Colon (tissue), 2 donors: ENCODE measurements at regions not wholly inside any gene's neighbourhood (a gene's known extent, or its start where the extent isn't known, plus 50 kb on each side); places are given as distances from the start of the nearest gene placed in this dataset.
"Not testable (repeated sequence)": the region's sequence is repeated elsewhere in the genome, so short reads cannot be mapped to it uniquely, and the experiment has no call there.

Experiments
- FAIRE-seq: peaks from 2 replicates; lab custom pipeline; 2012; peaks lifted over from hg19 to GRCh38; lab: Jason Lieb, UNC
- donor health status: control.
- donor health status: control.

DNA sequence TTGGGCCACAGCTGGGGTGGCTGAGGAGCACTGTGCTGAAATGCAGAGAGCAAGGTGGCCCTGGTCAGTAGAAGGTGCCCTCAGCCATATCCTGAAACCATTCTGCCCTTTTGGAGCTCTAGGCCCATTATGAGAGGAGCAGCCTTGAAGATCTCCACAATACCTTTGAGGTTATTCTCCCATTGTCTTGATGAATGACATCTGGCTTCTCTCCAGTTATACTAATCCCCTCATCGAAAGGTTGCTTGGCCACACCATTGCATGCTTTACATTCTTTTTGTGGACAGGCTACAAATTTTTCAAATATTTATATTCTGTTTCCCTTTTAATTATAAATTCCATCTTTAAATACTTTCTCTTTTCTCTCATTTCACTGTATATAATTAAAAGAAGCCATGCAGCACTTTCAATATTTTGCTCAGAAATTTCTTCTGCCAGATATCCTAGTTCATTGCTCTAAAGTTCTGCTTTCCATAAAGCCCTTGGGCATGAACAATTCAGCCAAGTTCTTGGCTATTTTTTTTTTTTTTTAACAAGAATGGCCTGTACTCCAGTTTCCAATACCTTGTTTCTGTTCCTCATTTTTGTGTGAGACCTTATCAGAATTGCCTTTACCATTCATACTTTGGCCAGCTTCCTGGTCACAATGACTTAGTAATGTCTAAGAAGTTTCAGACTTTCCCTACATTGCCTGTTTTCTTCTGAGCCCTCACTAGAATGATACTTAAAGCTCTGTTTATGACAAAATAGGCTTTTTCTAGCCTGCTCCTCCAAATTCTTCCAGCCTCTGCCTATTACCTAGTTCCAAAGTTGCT lies 138.9 kb upstream of the SGO1 start:
- no peak for FAIRE-seq

- FAIRE-seq: no peak
Observed at GRCh38 chr3:20323307-20323927, 137.4 kb upstream of the SGO1 start.

GRCh38 chr3:20322085-20322484 lies 136.1 kb upstream of the SGO1 start:
- FAIRE-seq: no peak

DNA sequence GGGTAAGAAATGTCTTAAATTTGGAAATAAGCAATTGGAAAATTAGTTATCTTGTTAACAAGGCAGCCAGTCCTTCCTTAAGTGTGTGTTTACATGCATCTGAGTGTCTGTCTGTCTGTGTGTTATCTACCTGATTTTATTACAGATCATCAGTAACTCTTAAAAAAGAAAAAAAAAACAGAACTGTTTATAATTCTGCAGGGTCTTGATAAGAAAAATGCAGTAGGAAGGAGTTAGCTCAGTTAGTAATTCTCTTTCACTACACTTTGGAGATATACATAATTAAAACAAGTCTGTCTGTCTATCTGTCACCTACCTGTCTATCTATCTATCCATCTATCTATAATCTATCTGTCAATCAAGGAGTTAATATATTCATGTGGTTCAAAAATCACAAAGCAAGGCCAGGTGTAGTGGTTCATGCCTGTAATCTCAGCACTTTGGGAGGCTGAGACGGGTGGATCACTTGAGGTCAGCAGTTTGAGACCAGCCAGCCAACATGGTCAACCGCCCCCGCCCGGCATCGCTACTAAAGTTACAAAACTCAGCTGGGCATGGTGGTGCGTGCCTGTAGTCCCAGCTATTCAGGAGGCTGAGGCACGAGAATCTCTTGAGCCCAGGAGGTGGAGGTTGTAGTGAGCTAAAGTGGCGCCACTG lies 135.5 kb upstream of the SGO1 start:
- no peak for FAIRE-seq

GRCh38 chr3:20320489-20320888 lies 134.5 kb upstream of the SGO1 start:
- no peak for FAIRE-seq

DNA sequence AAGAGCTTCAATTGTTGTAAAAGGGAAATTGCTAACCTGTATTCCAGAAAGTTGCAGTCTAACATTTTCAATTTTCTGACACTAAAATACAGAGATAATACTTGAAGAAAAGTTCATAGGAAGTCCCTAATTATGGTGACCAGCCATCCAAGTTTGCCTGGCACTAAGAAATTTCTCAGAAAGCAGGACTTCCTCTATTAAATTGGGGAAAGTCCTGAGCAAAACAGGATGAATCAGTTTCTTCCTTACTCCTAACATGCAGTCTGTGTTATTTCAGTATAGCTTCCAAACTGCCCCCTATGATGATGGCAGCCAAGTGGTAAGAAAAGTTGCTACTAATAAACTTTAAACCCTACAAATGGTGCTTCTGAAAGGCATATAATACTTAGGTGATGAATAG lies 133.5 kb upstream of the SGO1 start:
- FAIRE-seq: no peak

DNA sequence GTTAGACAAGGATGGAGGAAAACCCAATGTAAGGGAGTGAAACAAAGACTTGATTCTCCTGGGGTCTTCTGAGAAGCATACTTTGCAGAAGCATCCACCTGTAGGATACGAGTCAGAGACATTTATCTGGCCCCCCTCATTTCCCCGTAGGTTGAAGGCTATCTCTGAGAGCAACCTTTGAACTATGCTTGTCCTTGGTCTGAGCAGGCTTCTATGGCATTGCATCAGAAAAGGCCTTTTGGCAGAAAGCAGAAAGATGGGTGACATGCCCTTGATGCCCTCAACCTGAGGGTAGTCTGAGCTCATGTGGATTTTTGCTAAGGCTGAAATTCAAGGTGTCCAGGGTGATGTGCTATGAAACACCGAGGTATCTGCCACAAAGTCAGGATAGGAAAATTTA lies 131.6 kb upstream of the SGO1 start:
- no peak for FAIRE-seq

- FAIRE-seq: no peak
Observed at GRCh38 chr3:20316238-20316637, 130.2 kb upstream of the SGO1 start.

DNA sequence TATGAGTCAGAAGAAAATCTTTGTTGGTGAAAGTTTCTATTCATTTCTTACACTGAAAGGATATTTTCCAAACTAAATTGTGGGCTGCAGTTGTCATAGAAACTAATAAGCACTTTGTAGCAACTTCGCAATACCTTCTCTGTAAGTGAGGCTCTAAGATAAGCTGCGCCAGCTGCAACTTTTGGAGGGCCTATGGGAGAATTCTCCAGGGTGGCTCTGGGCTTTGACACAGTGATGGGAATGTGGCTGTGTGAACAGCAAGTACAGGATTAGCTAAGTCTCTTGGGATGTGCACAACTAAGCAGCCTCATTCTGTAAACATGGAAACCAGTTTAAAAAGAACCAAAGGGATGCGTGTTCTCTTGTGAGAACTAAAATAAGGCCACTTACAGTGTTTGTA lies 124.6 kb upstream of the SGO1 start:
- FAIRE-seq: no peak

DNA sequence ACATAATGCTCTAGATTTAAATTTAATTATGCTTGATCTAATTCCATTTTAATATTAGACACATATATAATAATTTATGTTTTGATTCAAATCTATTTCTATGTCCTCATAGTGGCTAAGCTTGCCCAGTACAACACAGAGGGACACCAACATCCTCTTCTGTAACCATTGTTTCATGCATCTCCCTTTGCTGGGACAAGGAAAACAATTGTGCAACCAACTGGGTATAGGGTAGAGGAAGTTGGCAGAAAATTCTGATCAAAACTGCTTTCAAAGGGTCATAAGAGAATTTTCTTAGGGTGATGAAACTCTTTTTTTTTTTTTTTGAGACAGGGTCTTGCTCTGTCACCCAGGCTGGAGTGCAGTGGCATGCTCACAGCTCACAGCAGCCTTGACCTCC lies 121.4 kb upstream of the SGO1 start:
- no peak for FAIRE-seq

- FAIRE-seq: no peak
Observed at GRCh38 chr3:20305647-20306046, 119.6 kb upstream of the SGO1 start.

GRCh38 chr3:20302766-20303165 lies 116.8 kb upstream of the SGO1 start:
- no peak for FAIRE-seq

DNA sequence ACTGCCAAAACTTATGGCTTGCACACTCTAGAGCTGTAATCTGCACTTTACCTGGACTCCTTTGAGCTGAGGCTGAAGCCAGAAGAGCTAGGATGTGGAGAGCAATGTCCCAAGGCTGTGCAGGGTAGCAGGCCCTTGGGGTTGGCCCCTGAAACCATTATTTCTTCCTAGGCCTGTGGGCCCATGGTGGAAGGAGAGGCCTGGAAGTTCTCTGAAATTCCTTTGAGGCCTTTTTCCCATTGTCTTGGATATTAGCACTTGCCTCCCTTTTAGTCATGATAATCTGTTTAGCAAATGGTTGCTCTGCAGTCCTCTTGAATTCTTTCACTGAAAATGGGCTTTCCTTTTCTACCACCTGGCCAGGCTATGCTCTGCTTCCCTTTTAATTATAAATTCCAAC lies 102.0 kb upstream of the SGO1 start:
- no peak for FAIRE-seq

- FAIRE-seq: no peak
Observed at GRCh38 chr3:20280257-20280656, 94.3 kb upstream of the SGO1 start.

DNA sequence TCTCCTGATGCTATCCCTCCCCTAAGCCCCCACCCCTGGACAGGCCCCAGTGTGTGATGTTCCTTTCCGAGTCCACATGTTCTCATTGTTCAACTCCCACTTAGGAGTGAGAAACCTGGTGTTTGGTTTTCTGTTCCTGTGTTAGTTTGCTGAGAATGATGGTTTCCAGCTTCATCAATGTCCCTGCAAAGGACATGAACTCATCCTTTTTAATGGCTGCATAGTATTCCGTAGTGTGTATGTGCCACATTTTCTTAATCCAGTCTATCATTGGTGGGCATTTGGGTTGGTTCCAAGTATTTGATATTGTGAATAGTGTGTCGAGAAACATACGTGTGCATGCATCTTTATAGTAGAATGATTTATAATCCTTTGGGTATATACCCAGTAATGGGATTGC lies 80.0 kb upstream of the SGO1 start:
- not testable (repeated sequence) for FAIRE-seq

- FAIRE-seq: no peak
Observed at GRCh38 chr3:20264900-20265567, 79.0 kb upstream of the SGO1 start.

DNA sequence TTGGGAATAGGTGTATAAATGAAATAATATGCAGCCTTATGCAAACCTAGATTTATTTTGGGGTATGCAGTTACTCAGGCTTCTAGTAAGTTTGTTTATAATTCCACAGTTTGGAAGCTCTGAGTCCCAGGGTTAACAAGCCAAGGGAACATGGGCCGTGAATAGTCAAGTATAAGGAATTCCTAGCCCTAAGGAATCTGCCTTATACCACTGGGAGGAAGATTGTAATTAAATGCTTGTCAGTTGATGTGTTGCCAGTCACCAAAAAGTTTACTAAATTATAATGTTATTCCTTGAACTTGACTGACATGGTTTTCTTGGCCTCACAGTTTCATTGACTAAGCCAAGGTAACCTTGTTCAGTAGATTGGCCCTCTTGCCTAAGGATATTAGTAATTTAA lies 72.4 kb upstream of the SGO1 start:
- no peak for FAIRE-seq

GRCh38 chr3:20256144-20256543 lies 70.1 kb upstream of the SGO1 start:
- FAIRE-seq: no peak

DNA sequence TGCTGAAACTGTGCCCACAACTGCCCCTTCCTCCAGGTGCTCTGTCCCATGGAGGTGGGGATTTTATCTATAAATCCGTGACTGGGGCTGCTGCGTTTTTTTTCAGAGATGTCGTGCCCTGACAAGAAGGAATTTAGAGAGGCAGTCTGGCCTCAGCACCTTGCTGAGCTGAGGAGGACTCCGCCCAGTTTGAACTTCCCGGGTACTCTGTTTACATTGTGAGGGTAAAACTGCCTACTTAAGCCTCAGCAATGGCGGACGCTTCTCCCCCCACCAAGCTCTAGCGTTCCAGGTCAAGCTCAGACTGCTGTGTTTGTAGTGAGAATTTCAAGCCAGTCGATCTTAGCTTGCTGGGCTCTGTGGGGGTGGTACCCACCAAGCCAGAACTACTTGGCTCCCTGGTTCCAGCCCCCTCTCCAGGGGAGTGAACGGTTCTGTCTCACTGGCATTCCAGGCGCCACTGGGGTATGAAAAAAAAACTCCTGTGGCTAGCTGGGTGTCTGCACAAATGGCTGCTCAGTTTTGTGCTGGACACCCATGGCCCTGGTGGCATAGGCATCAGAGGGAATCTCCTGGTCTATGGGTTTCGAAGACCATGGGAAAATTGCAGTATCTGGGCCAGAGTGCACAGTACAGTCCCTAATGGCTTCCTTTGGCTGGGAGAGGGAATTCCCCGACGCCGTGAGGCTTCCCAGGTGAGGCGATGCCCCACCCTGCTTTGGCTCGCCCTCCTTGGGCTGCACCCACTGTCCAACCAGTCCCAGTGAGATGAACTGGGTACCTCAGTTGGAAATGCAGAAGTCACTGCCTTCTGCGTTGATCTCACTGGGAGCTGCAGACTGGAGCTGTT lies 68.5 kb upstream of the SGO1 start:
- FAIRE-seq: no peak

- FAIRE-seq: no peak
Observed at GRCh38 chr3:20250786-20251185, 64.8 kb upstream of the SGO1 start.

- FAIRE-seq: no peak
Observed at GRCh38 chr3:20250314-20250713, 64.3 kb upstream of the SGO1 start.

- no peak for FAIRE-seq
Observed at GRCh38 chr3:20246662-20247061, 60.7 kb upstream of the SGO1 start.
